Inferior parietal cortex (tissue), 1 donor: ENCODE measurements at regions not wholly inside any gene's neighbourhood (a gene's known extent, or its start where the extent isn't known, plus 50 kb on each side); places are given as distances from the start of the nearest gene placed in this dataset.

ENCODE experiments used
- DNase-seq: peaks from one replicate; pipeline ENCODE4 v3.0.0-alpha.2; 2016; ENCODE audit errors: extremely low spot score

DNA sequence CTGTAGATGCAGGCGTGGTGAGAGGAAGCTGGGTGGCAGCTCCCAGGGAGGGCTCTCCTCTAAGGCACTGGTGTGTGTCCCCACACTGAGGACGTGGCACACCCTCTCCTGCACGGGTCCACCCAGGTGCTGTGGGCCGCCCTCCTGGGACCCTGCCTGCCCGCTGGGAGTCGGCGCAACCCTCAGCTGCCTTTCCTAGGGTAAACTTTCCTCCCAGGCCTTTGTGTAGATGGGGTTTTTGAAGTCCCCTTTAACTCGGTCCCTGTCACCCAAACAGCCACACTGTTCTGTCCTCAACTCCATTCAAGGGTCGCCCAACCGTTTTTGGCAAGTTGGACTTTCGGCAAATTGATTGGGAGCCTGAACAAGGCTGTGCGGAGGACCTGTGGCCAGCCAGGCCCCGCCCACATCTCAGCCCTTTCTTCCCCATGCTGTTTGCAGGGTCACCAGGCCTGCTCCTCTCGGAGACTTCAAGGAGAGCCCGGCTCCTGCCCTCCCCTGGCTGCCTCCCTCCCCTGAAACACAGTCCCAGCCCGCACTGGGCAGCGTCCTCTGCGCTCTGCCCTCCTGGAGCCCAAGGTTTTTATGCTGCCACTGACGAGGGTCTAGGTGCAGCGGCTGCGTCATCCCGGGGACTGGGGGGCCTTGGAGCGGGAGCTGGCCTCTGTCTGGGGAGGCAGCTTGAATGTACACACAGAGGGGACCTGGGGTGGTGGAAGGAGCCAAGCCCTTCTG is 1126.2 kb downstream of the BRD1 start:
- DNase-seq = no peak

DNA sequence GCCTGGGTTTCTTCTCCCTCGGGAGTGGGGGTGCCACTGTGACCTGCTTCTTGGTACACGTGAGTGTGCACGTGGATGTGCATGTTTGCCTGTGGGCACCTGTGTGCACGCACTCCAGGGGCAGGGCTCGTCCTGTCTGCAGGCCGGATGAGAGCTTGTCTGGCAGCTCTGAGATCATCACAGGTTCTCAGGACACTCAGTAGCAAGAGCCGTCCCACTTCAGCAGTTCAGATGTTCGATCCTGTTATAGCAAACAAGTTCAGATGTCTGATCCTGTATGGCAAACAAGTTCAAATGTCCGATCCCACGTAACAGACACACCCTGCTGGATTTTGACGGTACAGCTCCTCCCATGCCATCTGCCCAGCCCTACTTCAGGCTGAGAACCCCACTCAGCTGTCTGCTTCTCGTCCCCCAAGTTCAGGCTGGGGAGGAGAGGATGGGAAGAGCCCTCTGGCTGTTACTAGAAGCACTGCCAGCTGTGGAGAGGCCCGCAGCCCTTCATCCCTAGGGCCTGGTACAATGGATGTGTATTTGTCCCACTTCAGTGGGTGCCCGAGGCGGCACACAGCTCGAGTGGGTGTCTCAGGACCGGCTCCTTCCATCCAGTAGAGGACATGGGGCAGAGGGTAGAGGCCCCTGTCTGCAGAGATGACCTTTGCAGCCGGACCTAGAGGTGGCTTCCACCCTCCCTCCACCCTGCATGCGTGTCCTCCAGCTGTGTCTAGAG is 1126.9 kb downstream of the BRD1 start:
- DNase-seq = peak; percentile 34

DNA sequence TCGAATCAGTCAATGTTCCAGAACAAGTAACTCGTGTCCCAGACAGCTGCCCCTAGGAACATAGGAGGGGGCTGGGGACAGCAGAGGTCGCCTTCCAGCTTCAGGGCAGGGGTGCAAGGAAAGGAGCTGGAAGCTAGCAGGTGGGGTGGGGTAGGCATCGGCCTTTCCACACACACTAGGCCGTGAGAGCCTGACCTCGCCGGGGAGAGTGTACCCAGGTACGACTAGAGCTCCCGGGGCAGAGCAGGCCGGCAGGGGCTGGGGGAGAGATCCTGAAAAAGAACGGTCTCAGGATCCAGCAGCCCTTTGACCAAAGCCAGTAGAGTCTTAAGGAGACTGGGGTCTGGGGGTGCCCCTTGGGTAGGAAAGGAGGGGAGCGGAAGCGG is 1127.5 kb downstream of the BRD1 start:
- DNase-seq = no peak

DNA sequence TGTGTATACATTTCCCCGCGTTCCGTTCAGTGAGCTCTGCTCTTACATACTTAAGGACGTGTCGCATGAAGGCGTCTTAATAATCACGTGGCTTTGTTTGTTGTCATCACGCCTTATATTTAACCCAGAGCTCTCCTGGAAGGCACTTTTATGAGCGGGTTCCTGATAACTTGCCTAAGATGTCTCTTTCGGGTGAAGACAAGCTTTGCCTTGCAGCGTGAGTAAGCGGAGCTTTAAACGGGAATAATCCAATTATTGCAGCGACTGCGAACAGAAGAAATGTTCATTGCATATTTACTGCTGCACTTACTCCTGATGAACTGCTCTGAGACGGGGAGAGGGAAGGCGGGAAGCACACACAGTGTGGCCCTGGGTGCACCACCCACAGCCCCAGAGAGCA is 1128.2 kb downstream of the BRD1 start:
- no peak for DNase-seq

DNA sequence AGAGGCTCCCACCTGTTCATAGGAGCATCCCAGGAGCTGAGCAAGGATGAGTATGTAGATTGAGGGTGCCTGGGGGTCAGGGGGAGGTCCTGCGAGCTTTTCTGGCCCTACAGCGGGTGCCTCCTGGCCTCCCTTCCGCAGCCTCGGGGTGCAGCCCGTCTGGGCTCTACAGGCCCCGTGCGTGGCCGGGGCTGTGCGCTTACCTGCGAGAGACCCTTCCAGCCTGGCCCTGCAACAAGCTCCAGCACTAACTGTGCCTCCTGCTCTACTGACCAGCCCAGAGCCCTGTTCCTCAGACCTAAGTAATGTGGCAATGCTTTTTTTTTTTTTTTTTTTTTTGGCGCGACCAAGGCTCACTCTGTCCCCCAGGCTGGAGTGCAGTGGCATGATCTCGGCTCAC is 1129.1 kb downstream of the BRD1 start:
- no peak for DNase-seq

DNA sequence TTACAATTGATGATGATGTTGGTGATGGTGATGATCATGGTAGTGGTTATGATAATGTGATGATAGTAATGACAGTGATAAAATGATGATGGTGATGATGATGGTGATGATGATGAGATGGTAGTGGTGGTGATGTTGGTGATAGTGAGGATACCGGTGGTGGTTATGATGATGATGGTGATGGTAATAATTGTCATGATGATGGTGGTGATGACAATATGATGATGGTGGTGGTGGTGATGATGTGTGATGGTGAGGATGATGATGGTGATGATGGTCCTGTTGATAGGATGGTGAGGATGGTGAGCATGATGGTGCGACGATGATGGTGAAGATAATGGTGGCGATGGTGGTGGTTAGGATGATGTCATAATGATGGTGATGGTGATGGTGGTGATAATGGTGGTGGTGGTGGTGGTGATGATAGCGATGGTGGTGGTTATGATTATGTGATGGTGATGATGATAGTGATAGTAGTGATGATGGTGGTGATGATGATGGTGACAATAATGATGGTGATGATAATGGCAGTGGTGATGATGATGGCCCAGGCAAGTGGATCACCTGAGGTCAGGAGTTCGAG is 1129.9 kb downstream of the BRD1 start:
- DNase-seq = no peak

- DNase-seq = no peak
Observed at GRCh38 chr22:48697223-48697622, 1130.5 kb downstream of the BRD1 start.

- no peak for DNase-seq
Observed at GRCh38 chr22:48696371-48696770, 1131.3 kb downstream of the BRD1 start.

GRCh38 chr22:48695731-48696305 is 1131.9 kb downstream of the BRD1 start:
- DNase-seq = no peak

GRCh38 chr22:48695251-48695650 is 1132.4 kb downstream of the BRD1 start:
- DNase-seq = peak; percentile 25

GRCh38 chr22:48694296-48694883 is 1133.3 kb downstream of the BRD1 start:
- DNase-seq = no peak

- no peak for DNase-seq
Observed at GRCh38 chr22:48693377-48694135, 1134.1 kb downstream of the BRD1 start.

DNA sequence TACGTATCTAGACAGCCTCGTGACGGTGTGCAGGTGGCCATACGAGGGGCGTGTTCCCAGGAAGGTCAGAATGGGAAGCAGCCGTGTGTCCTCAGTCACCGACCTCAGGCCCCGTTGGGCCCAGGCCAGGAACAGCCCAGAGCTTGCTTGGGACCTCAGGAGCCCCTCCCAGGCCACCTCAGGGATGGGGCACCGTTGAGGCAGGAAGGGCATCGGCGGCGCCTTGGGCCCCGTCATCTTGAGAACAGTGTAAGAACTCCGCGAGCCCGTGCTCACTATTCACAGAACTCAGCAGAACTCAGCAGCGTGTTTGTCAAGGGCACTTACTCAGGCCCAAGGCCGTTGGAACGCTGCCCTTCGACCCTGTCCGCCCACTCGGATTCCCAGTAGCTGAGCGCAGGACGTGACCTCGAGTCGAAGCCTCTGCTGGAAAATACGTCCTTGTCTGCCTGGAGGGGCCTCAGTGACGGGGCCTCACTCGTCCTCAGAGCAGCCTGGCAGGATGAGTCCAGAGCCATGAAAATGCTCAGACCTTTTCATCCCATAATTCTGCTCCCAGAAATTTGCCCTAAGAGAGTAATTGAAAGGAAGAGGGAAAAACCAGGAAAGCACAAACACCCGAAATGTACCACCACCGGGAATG is 1134.8 kb downstream of the BRD1 start:
- no peak for DNase-seq

DNA sequence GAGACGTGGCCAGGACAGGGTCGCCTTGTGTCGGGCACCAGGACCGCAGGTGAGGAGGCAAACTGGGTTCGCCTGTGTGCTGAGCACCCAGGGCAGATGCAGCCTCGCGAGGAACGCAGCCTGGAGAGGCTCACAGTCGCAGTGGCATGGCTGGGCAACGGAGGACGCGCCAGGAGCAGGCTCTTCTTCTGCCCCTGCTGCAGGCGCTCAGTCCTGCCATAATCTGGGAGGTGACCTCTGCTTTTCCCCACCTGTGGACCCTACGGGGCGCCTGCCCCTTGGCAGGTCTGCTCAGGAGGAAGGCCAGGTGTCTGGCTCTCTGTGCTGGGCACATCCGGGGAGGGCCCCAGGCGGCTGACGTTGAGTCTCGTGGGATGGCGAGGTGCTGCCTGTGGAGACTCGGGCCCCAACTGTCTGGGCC is 1136.2 kb downstream of the BRD1 start:
- no peak for DNase-seq

DNA sequence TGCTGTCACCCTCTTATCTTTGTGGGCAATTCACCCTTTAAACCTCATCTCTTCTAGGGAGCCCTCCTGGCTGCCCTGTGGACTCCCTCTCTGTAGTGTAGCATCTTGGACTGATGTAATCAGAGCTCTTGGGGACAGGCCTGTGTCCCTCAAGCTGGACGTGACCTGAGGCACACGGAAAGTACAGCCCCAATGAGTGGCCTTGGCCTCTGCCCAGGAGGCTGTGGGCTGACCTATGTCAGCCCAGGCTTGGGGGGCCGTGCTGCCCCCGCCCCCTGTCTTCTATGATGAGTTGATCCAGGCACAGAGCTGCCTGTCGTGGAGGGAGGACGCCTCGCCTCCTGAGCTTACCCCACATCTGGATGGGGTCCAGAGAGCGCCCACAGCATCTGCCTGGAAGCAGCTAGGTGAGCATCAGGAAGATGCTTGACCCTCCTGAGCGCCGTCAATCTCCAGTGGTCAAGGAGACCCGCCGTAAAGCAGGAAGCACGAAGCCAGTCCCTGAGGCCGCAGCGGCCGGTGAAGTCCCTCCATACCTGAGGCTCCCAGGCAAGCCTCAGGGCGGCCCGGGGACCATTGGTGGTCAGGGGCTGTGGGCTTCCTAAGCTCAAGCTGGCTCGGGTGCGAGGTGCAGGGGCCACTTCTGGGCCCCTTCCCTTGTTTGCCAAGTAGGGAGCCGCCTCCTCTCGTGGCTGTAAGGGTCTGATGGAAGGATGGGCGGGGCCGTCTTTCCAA is 1136.9 kb downstream of the BRD1 start:
- no peak for DNase-seq

DNA sequence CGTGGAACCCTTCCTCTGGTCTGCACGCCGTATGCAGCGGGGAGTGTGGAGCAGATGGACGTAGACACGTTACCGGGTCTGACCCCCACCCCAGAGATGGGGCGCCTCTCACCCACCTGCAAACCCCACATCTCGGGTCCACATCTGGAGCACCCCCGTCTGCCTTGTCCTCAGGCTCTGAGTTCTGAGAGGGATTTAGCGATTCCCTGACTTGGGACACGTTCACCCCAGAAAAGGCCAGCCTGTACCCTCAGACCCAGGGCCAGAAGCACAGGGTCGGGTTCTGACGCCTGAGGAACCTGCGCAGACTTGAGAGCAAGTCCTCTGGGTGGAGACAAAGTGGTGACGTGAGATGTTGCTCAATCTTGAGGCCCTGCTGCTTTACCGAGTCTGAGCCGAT is 1138.5 kb downstream of the BRD1 start:
- no peak for DNase-seq

GRCh38 chr22:48688366-48688765 is 1139.3 kb downstream of the BRD1 start:
- DNase-seq = no peak

- DNase-seq = no peak
Observed at GRCh38 chr22:48687606-48688005, 1140.1 kb downstream of the BRD1 start.

GRCh38 chr22:48686694-48687302 is 1140.9 kb downstream of the BRD1 start:
- no peak for DNase-seq

DNA sequence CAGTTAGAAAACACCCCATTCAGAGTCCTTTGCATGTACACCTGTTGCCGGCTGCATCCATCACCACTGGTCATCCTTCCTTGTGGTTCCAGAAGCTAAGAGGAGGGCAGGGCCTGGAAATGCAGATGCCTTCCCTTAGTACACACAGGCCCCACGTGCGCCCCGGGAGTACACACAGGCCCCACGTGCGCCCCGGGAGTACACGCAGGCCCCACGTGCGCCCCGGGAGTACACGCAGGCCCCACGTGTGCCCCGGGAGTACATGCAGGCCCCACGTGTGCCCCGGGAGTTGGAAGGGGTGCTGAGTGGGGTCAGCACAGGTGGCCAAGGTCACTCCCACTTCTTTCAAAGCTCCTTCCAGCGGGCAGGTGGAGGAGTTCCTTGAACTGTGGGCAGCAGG is 1141.9 kb downstream of the BRD1 start:
- no peak for DNase-seq
